Spleen (tissue), 7 donors: ENCODE measurements at regions not wholly inside any gene's neighbourhood (a gene's known extent, or its start where the extent isn't known, plus 50 kb on each side); places are given as distances from the start of the nearest gene placed in this dataset.

Experiments used
- CTCF ChIP-seq, 11 experiments: fragments of 200-600 bp in 7 of 11; fragments of 450-650 bp in 4 of 11; sonication (generic) in 4 of 11; IDR thresholded peaks in 8 of 11; conservative IDR thresholded peaks in 3 of 11; 1 replicate in 7 of 11; 2 replicates in 4 of 11; pipeline versions ENCODE4 v1.4.0 to v1.8.0; 2016 to 2021; ENCODE audit warnings: antibody characterized with exemption in 11 of 11, inconsistent platforms in 4 of 11, mild to moderate bottlenecking in 1 of 11
- POLR2A ChIP-seq, 3 donors: fragments of 450-650 bp; IDR thresholded peaks; one replicate each; pipeline ENCODE4 v1.5.1; 2017; ENCODE audit warnings: antibody characterized with exemption in 3 of 3, mild to moderate bottlenecking in 1 of 3
- POLR2AphosphoS5 ChIP-seq, 3 donors: sonication (generic); formaldehyde crosslinking; IDR thresholded peaks; one replicate each; pipeline ENCODE4 v1.5.1; 2017; ENCODE audit warnings: antibody characterized with exemption in 3 of 3
- donor health status: DM: no; HTN: no; CAD: no; lungs with moderate emphysema.
- donor health status: DM: no; HTN: no; CAD: no.
- donor health status: DM: no; HTN: no; CAD: no.

- TF ChIP-seq POLR2AphosphoS5 (IDR thresholded peaks at IDR 0.05) = no peak
- no peak for TF ChIP-seq CTCF (IDR thresholded peaks at IDR 0.05 in 8 of 11, conservative IDR thresholded peaks at IDR 0.05 in 3 of 11)
- TF ChIP-seq POLR2A (IDR thresholded peaks at IDR 0.05) = no peak
Observed at GRCh38 chr7:45252857-45253256, 95.3 kb downstream of the RAMP3 start.
